ENCODE measurements at regions not wholly inside any gene's neighbourhood (a gene's known extent, or its start where the extent isn't known, plus 50 kb on each side); places are given as distances from the start of the nearest gene placed in this dataset.
"Not testable (repeated sequence)": the region's sequence is repeated elsewhere in the genome, so short reads cannot be mapped to it uniquely, and the experiment has no call there.

DNA sequence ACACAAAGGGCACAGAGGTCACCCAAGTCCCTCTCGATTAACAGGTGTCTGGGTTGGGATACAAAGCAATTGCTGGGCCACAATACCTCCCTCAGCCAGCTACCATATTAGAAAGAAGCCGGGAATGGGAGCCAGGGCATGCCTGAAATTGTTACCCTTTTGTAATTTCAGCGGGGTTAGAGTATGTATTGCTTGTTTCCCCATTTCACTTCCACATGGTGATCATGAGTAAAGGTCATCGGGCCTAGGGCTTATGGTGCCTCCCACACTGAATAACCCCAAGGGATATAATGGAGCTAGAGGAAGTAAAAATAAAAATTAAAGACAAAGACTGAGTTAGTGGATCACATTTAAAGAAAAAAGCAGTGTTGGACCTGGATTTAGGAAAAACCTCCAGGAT lies 437.2 kb upstream of the KLHL29 start:
- DNase-seq (ENCODE audit: low spot score): no peak

DNA sequence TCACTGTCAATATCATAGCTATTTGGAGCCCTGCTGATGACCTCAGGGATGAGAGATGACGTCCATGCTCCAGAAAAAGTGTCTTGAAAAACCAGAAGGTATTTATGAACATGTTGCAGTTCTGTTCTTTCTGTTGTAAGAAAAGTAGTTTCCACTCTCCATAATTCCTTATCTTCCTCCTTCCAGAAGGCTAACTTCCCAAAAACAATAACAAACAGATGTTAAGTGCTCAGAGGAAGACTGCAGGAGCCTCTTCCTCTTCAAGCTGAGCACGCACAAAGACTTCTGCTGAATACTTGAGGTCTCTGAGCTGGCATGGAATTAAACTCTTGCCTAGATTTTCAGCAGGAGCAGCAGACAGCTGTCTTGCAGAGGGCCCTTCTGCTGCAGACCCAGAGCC lies 434.5 kb upstream of the KLHL29 start:
- DNase-seq (ENCODE audit: low spot score): no peak

GRCh38 chr2:22952656-22953225 lies 432.2 kb upstream of the KLHL29 start:
- no peak for DNase-seq (ENCODE audit: low spot score)

GRCh38 chr2:22957446-22957845 lies 427.5 kb upstream of the KLHL29 start:
- DNase-seq (ENCODE audit: low spot score): no peak

DNA sequence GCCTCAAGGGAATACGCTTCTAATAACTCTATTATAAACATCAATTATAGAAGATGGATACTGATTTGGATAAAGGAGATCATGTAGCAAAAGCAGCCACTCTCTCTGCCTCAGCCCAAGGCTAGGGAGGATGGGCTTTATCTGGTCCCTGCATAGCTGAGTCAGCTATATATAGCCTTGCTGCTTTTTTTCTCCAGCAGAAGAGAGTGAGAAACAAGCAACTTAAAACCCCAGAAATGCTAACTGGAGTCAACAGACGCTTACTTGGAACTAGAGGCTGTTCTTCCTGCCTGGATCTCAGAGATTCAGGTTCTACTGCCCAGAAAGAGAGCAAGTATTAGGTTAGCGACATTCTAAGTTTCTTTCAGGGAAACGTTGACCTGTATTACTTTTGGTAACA lies 426.7 kb upstream of the KLHL29 start:
- no peak for DNase-seq (ENCODE audit: low spot score)

DNA sequence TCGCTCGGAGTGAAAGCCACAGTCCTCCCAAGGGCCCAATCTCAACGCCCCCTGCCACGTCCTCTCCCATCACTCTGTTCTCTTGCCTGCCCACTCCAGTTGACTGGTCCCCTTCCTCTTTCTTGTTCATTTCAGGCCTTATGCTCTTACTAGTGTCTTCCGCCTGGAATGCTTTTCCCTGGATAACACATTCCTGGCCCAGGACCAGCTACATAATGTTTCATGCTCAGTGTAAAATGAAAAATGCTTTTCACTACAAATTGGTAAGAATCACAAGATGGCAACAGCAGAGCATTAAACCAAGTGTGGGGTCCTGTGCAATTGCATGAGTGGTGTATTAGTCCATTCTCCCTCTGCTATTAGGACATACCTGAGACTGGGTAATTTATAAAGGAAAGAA lies 417.2 kb upstream of the KLHL29 start:
- no peak for DNase-seq (ENCODE audit: low spot score)

DNA sequence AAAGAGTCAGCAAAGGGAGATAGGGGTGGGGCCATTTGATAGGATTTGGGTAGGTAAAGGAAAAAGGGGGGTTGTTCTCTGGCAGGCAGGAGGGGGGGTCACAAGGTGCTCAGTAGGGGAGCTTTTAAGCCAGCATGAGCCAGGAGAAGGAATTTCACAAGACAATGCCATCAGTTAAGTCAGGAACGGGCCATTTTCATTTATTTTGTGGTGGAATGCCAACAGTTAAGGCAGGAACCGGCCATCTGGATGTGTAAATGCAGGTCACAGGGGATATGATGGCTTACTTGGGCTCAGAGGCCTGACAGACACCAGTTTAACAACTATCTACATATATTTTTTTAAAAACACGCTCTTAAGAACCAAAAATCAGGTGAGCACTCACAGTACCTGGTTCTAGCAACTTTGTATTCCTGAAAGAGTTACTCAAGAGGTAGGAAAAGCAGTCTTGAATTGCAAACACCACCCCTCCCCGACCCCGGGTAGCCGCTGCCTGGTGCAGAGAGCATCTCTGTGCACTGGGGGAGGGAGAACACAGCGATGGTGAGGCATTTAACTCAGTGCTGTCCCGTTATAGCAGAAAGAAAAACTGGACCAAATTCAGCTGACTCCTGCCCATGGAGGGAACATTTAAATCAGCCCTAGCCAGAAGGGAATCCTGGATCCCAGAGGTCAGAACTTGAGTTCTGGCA lies 414.5 kb upstream of the KLHL29 start:
- no peak for DNase-seq (ENCODE audit: low spot score)

- DNase-seq (ENCODE audit: low spot score): no peak
Measured at GRCh38 chr2:22970991-22971390, 414.0 kb upstream of the KLHL29 start.

GRCh38 chr2:22981785-22982184 lies 403.2 kb upstream of the KLHL29 start:
- no peak for DNase-seq (ENCODE audit: low spot score)

GRCh38 chr2:22984152-22984551 lies 400.8 kb upstream of the KLHL29 start:
- DNase-seq (ENCODE audit: low spot score): not testable (repeated sequence)

GRCh38 chr2:22990246-22990645 lies 394.7 kb upstream of the KLHL29 start:
- no peak for DNase-seq (ENCODE audit: low spot score)

DNA sequence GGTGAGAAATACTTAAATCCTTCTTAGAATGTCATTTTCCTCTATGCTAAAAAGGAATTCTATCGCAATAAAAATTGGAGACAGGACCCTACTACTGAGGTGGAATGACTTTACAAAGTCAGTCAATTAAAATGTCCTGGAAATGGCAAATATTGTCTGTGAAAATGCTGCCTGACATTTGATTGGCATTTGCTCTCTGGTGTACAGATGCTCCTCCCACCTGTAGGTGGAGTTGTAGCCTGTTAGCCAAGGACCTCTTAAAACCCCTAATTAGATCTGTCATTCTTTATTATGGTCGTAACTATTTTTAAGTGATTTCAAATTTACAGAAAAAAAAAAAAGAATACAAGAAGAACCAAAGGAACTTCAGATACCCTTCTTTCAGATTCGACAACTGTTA lies 393.1 kb upstream of the KLHL29 start:
- DNase-seq (ENCODE audit: low spot score): peak; percentile 3

GRCh38 chr2:22992441-22992840 lies 392.5 kb upstream of the KLHL29 start:
- no peak for DNase-seq (ENCODE audit: low spot score)

DNA sequence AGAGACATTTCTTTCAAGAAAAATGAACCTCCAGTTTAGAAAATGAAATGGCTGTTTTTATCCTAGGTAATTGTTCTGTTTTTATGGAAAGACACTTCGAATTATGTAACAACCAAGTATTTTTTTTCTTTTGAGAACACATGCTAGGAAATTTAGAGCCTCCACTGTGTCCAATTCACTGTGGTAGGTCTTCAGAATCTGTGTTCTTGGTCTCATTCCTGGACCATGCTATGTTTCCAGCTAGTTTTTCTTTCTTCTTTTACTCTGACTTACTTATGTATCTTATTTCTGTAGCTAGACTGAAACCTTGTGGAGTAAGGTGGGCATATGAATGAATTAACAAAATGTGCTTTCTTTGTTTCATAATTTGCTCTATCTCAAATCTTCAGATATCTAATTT lies 391.7 kb upstream of the KLHL29 start:
- DNase-seq (ENCODE audit: low spot score): no peak

DNA sequence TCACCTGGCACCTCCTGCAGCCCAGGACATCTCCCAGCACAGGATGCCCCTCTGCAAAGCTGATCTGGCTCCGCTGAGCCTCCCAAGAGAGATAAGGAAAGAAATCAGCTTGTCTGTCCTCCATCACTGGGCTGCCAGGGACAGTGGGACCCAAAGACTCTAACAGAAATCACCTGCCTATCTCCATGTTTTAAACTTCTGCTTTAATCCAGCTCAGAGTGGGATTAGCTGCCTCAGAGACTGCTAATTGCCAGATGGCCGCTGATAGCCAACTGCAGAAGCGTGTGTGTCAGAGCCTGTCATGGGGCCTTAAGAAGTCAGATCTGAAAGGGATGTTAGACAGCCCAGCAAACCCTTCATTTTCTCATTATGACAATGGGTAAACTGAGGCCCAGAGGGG lies 389.4 kb upstream of the KLHL29 start:
- DNase-seq (ENCODE audit: low spot score): peak; percentile 66

DNA sequence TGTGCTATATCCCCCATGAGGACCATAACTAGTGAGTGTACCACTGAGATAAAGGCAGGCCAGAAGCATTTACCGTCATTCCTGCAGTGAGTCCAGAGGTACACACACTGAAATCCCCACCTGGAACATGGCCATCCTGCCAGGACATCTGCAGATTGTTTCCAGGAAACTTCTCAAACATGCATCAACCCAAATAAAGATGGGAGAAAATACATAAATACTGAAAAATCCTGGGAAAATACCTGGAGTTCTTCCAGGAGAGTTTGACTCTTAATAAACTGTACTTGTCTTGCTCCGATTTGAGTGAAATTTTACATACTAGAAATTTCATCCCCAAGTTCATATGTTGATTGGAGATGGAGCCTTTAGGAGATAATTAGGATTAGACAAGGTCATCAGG lies 388.1 kb upstream of the KLHL29 start:
- no peak for DNase-seq (ENCODE audit: low spot score)

DNA sequence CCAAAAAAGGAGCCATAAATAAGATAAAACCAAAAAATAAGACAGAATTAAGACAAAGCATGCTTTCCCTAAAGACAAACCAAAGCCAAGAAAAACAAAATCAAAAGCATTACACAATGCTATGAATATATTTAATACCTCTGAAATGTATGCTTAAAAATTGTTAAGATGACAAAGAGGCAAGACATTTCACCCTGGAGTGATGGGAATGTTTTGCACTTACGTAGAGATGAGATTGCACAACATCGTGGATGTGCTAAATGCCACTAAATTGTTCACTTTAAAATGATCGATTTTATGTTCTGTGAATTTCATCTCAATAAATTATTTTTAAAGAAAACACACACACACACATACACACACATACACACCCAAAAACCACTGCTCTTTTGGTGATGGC lies 386.6 kb upstream of the KLHL29 start:
- no peak for DNase-seq (ENCODE audit: low spot score)

DNA sequence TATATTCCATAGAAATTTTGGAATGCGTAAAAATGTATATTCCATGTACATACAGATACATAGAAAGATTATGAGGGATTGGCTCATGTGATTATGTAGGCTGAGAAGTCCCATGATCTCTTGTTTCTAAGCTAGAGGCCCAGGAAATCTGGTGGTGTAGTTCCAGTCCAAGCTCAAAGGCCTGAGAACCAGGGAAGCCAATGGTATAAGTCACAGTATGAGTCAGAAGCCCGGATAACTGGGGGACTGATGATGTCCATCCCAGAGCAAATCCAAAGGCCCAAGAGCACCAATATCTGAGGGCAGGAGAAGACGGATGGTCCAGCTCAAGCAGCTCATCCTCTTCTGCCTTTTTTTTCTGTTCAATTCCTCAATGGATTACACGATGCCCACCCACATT lies 385.0 kb upstream of the KLHL29 start:
- DNase-seq (ENCODE audit: low spot score): no peak

GRCh38 chr2:23002234-23002633 lies 382.7 kb upstream of the KLHL29 start:
- no peak for DNase-seq (ENCODE audit: low spot score)

DNA sequence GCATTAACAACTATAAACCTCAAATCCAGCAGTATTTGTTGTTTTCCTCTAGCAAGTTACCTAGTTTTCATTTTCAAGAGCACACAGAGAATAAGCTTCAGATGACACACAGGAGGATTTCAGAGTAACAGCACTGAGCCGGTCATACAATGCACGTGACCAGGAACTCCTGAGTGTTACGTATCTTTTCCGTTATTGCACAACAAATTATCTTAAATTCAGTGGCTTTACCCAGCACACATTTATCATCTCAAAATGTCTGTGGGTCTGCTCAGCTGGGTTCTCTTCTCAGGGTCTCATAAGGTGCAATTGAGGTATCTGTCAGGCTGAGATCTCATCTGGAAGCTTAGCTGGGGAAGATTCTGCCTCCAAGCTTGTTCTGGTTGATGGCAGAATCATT lies 379.5 kb upstream of the KLHL29 start:
- no peak for DNase-seq (ENCODE audit: low spot score)

DNA sequence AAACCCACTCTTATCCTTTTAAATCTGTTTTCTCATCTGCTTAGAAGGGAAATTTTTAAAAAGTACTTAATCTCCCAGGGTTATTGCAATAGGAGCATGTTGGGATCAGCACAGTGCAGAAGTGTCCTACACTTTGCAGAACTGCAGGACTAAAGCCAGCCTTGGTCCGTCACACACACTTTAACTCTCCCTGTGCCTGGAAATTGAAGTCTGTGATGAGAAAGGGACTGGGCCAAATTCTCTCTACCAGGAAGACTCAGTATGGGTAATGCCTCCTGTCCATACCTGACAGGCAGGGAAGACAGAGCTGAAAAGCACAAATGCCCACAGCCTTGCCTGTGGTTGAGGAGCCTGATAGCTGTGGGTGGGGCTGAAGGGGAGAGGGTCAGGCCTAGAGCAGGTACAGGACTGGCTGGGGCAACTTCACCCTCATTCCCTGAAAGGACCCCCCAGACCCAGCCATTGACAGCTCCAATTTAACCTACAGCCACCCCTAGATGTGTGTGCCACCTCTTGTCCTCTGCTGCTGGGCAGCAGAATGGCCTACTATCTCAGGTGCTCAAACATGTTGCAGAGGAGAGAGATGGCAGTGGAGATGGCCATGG lies 377.2 kb upstream of the KLHL29 start:
- no peak for DNase-seq (ENCODE audit: low spot score)

DNA sequence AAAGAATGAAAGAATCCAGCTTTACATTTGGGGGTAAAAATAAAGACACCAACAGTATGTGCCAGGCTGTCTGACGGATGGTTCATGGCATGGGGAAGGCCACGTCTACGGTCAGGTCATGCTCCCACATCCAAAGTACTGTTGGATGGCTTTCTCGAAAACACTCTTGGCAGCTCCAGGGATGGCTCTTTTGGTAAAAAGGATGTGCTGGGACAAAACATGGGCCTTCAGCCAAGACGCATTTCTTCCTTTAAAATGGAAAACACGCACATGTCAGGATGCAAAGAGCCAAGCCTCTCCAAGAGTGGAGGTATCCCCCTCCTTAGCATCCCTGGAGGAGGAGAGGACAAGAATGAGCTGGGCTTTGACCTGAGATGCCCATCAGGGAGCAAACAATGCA lies 376.5 kb upstream of the KLHL29 start:
- DNase-seq (ENCODE audit: low spot score): no peak

DNA sequence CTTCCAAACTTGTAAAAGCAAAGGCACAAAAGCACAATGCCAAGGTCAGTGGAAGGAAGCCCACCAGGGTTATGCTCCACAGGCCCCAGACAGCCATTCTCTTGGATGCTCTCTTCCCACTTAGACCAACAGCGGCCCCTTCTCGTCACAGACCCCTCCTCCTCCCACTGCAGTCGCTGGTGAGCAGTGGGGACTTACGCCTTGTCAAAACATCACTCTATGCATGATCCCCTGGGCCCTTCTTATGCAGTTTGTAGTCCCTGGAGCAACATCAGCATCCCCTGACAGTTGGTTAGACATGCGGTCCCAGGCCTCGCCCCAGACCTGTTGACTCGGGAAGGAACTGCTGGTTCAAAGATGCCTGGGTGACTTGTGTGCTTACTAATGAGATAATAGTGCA lies 376.0 kb upstream of the KLHL29 start:
- DNase-seq (ENCODE audit: low spot score): no peak
